ENCODE measurements at regions not wholly inside any gene's neighbourhood (a gene's known extent, or its start where the extent isn't known, plus 50 kb on each side); places are given as distances from the start of the nearest gene placed in this dataset.

- no peak for TF ChIP-seq ESRRA (CRISPR knock-in tag; IDR thresholded peaks at IDR 0.05; ENCODE audit: borderline replicate concordance)
- TF ChIP-seq CTCF (IDR thresholded peaks at IDR 0.05): no peak
- TF ChIP-seq FOXJ3 (CRISPR knock-in tag; IDR thresholded peaks at IDR 0.05; ENCODE audit: borderline replicate concordance): no peak
- TF ChIP-seq ZNF423 (CRISPR knock-in tag; IDR thresholded peaks at IDR 0.05): no peak
- TF ChIP-seq USF1 (CRISPR knock-in tag; IDR thresholded peaks at IDR 0.05): no peak
- no peak for TF ChIP-seq NR2C2 (CRISPR knock-in tag; IDR thresholded peaks at IDR 0.05)
- TF ChIP-seq ATF3 (CRISPR knock-in tag; conservative IDR thresholded peaks at IDR 0.05): no peak
- no peak for TF ChIP-seq MAX (CRISPR knock-in tag; IDR thresholded peaks at IDR 0.05)
- no peak for TF ChIP-seq MYBL2 (CRISPR knock-in tag; IDR thresholded peaks at IDR 0.05)
- TF ChIP-seq NFYB (CRISPR knock-in tag; conservative IDR thresholded peaks at IDR 0.05; ENCODE audit: low read depth): no peak
- TF ChIP-seq KAT7 (CRISPR knock-in tag; IDR thresholded peaks at IDR 0.05; ENCODE audit: borderline replicate concordance): no peak
- TF ChIP-seq ZNF232 (CRISPR knock-in tag; IDR thresholded peaks at IDR 0.05): no peak
- TF ChIP-seq GRHL2 (CRISPR knock-in tag; IDR thresholded peaks at IDR 0.05; ENCODE audit: insufficient replicate concordance, severe bottlenecking): no peak
- no peak for TF ChIP-seq E2F5 (CRISPR knock-in tag; IDR thresholded peaks at IDR 0.05)
These were observed 143.7 kb upstream of the CDH5 start for GRCh38 chr16:66222756-66223155.

All from WTC11 (cell line).